Right lobe of liver (tissue), 4 donors: ENCODE measurements at regions not wholly inside any gene's neighbourhood (a gene's known extent, or its start where the extent isn't known, plus 50 kb on each side); places are given as distances from the start of the nearest gene placed in this dataset.

Experiments used
- CTCF ChIP-seq, 4 donors: fragments of 200-600 bp in 3 of 4; fragments of 450-650 bp in 1 of 4; IDR thresholded peaks; one replicate each; pipeline versions ENCODE4 v1.5.1 to v1.8.0; 2016 to 2022; ENCODE audit warnings: antibody characterized with exemption in 4 of 4, mild to moderate bottlenecking in 2 of 4
- POLR2A ChIP-seq: fragments of 450-650 bp; IDR thresholded peaks from one replicate; pipeline ENCODE4 v1.6.1; 2017; ENCODE audit warnings: antibody characterized with exemption, mild to moderate bottlenecking
- donor health status: DM: no; HTN: no; CAD: no.
- donor health status: DM: no; HTN: no; CAD: no.
- donor health status: DM: no; HTN: yes; CAD: no.

GRCh38 chr1:186518822-186519381, 58.0 kb upstream of the PDC start:
- TF ChIP-seq CTCF (IDR thresholded peaks at IDR 0.05) (no peak), POLR2A (no peak)
